ENCODE measurements at regions not wholly inside any gene's neighbourhood (a gene's known extent, or its start where the extent isn't known, plus 50 kb on each side); places are given as distances from the start of the nearest gene placed in this dataset.

DNA sequence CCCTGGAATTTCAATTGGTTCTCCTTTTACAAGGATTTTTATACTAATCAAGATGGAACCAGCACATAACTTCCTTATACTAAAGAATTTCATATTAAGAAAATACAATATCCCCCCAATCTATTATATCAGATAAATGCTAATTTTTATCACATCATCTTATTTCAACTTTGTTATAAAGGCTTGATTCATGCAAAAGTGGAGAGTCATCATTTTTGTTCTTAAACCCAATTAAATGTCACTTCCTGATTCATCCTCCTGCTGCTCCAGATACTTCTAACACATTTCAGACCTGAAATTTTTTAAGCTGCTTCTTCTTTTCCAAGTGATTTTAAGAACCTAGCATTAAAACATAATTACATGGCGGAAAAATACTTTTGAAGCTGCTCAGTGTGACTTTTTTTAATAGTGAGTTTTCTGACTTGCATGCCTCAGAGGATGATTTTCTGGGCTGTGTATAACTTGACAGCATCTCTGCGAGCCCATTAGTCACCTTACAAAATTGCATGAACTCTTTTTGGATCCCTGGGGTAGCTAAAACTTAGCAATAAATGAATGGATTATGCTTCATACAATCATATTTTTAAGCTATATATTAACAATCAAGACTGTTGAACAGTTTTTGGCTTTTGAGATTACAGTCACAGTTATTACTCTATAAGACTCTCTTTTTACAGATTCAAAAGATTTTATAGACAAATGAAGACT, 134.1 kb downstream of the ELOVL4 start:
- Histone ChIP-seq H3K27me3 (replicated peaks; ENCODE audit: insufficient read depth, low read depth, low read length, poor library complexity) (no peaks in the 10 kb centered on the region), H3K4me3 (ENCODE audit: low read depth, low read length, poor library complexity, severe bottlenecking) (no peak overlapping the region), H3K27ac (ENCODE audit: low read depth, low read length, poor library complexity, severe bottlenecking) (no peak overlapping the region), H3K36me3 (ENCODE audit: insufficient read depth, low read length, poor library complexity, severe bottlenecking) (no peaks in the 10 kb centered on the region), H3K9me3 (ENCODE audit: low read depth, low read length, poor library complexity, severe bottlenecking) (no peaks in the 10 kb centered on the region), H3K4me1 (ENCODE audit: insufficient read depth, low read length, poor library complexity, severe bottlenecking) (peaks cover 37% of the 10 kb centered on the region)
- TF ChIP-seq EZH2 (IDR thresholded peaks at IDR 0.05; ENCODE audit: borderline replicate concordance, low read depth, low read length, poor library complexity, severe bottlenecking): no peak
- TF ChIP-seq, protein P1, sequence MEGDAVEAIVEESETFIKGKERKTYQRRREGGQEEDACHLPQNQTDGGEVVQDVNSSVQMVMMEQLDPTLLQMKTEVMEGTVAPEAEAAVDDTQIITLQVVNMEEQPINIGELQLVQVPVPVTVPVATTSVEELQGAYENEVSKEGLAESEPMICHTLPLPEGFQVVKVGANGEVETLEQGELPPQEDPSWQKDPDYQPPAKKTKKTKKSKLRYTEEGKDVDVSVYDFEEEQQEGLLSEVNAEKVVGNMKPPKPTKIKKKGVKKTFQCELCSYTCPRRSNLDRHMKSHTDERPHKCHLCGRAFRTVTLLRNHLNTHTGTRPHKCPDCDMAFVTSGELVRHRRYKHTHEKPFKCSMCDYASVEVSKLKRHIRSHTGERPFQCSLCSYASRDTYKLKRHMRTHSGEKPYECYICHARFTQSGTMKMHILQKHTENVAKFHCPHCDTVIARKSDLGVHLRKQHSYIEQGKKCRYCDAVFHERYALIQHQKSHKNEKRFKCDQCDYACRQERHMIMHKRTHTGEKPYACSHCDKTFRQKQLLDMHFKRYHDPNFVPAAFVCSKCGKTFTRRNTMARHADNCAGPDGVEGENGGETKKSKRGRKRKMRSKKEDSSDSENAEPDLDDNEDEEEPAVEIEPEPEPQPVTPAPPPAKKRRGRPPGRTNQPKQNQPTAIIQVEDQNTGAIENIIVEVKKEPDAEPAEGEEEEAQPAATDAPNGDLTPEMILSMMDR (conservative IDR thresholded peaks at IDR 0.05; ENCODE audit: low read depth, low read length): no peak
- ChIA-PET POLR2A (ENCODE audit: low non-redundant PET) (no interaction called here), CTCF (no interaction called here)
- DNase-seq (ENCODE audit: low spot score): peak; percentile 42
- BruUV-seq (replicated peaks): no TSS peak
- intact Hi-C loops (cut with micrococcal nuclease; ENCODE audit: unreplicated experiment): no loop called here

DNA sequence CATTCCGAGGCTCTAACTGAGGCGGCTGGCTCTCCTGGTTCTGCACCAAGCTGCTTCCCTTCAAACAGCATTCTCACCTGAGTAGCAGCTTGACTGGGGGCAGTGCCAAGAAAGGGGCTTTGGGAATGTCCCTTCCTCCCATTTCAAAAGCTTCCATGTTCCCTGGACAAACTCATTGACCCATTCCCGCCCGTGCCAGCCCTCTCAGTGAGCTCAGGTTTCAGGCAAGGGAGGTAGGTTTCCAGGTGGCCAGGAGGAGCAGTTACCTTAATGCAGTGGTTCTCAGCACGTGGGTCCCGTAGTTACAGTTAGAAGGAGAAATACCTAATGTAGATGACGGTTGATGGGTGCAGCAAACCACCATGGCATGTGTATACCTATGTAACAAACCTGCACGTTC, 135.2 kb downstream of the ELOVL4 start:
- intact Hi-C loops (cut with micrococcal nuclease; ENCODE audit: unreplicated experiment): no loop called here
- Histone ChIP-seq H3K27ac (ENCODE audit: low read depth, low read length, poor library complexity, severe bottlenecking) (no peak overlapping the region), H3K9me3 (ENCODE audit: low read depth, low read length, poor library complexity, severe bottlenecking) (no peaks in the 10 kb centered on the region), H3K4me3 (ENCODE audit: low read depth, low read length, poor library complexity, severe bottlenecking) (no peak overlapping the region), H3K36me3 (ENCODE audit: insufficient read depth, low read length, poor library complexity, severe bottlenecking) (no peaks in the 10 kb centered on the region), H3K27me3 (replicated peaks; ENCODE audit: insufficient read depth, low read depth, low read length, poor library complexity) (no peaks in the 10 kb centered on the region), H3K4me1 (ENCODE audit: insufficient read depth, low read length, poor library complexity, severe bottlenecking) (peaks cover 44% of the 10 kb centered on the region)
- CTCF ChIA-PET: no interaction called here
- no peak for TF ChIP-seq EZH2 (IDR thresholded peaks at IDR 0.05; ENCODE audit: borderline replicate concordance, low read depth, low read length, poor library complexity, severe bottlenecking)
- TF ChIP-seq, protein P1 (conservative IDR thresholded peaks at IDR 0.05; ENCODE audit: low read depth, low read length): no peak
- POLR2A ChIA-PET (ENCODE audit: low non-redundant PET): no interaction called here
- no TSS peak for BruUV-seq (replicated peaks)
- DNase-seq (ENCODE audit: low spot score): no peak

DNA sequence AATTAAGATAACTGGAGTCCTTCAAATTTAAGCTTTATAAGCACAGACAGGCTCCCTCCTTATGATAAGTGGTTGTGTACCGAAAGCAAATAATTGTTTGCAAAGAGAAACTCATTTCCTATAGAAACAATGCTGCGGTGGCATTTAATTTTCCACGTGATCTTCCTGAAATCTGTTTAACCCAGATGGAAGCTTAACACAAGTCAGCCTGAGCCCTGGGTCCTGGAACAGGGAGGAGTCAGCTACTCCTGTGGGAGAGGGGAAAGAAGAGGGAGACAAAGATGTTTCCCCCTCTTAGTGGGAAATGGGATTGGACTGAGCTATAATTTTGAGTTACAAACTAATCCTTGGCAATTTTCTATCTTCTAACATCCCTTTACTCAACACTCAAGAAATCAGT, 136.5 kb downstream of the ELOVL4 start:
- Histone ChIP-seq H3K4me3 (ENCODE audit: low read depth, low read length, poor library complexity, severe bottlenecking) (no peak overlapping the region), H3K9me3 (ENCODE audit: low read depth, low read length, poor library complexity, severe bottlenecking) (no peaks in the 10 kb centered on the region), H3K4me1 (ENCODE audit: insufficient read depth, low read length, poor library complexity, severe bottlenecking) (peaks cover 44% of the 10 kb centered on the region), H3K27ac (ENCODE audit: low read depth, low read length, poor library complexity, severe bottlenecking) (no peak overlapping the region), H3K36me3 (ENCODE audit: insufficient read depth, low read length, poor library complexity, severe bottlenecking) (no peaks in the 10 kb centered on the region), H3K27me3 (replicated peaks; ENCODE audit: insufficient read depth, low read depth, low read length, poor library complexity) (no peaks in the 10 kb centered on the region)
- ChIA-PET POLR2A (ENCODE audit: low non-redundant PET) (no interaction called here), CTCF (interaction anchor here (0.6 kb wide), 1 partner anchor 170 kb away, joined by 13 read pairs; no protein-coding TSS in a partner anchor)
- BruUV-seq (replicated peaks): no TSS peak
- TF ChIP-seq, protein P1 (conservative IDR thresholded peaks at IDR 0.05; ENCODE audit: low read depth, low read length): no peak
- TF ChIP-seq EZH2 (IDR thresholded peaks at IDR 0.05; ENCODE audit: borderline replicate concordance, low read depth, low read length, poor library complexity, severe bottlenecking): no peak
- intact Hi-C loops (cut with micrococcal nuclease; ENCODE audit: unreplicated experiment): no loop called here
- DNase-seq (ENCODE audit: low spot score): no peak

All from A673 (cell line).